Nephron progenitor cell (in vitro differentiated cells): ENCODE measurements at regions not wholly inside any gene's neighbourhood (a gene's known extent, or its start where the extent isn't known, plus 50 kb on each side); places are given as distances from the start of the nearest gene placed in this dataset.

Source experiments
- DNase-seq: peaks from one replicate; pipeline ENCODE4 v3.0.0; 2021
- H3K27ac Mint-ChIP-seq: 2 replicates; pipeline ENCODE4 v1.8.0; 2021; ENCODE audit warnings: mild to moderate bottlenecking, moderate library complexity, mixed read lengths
- H3K27me3 Mint-ChIP-seq: 2 replicates; pipeline ENCODE4 v1.8.0; 2021; ENCODE audit warnings: mild to moderate bottlenecking, low read depth, mixed read lengths; ENCODE audit not compliant: poor library complexity
- H3K36me3 Mint-ChIP-seq: 2 replicates; pipeline ENCODE4 v1.8.0; 2021; ENCODE audit warnings: low read depth, mixed read lengths
- H3K4me1 Mint-ChIP-seq: 2 replicates; pipeline ENCODE4 v1.8.0; 2021; ENCODE audit warnings: mixed read lengths
- H3K4me3 Mint-ChIP-seq: 2 replicates; pipeline ENCODE4 v1.8.0; 2021; ENCODE audit warnings: mild to moderate bottlenecking, moderate library complexity, mixed read lengths
- H3K9me3 Mint-ChIP-seq: 2 replicates; pipeline ENCODE4 v1.8.0; 2021; ENCODE audit warnings: mild to moderate bottlenecking, moderate library complexity, mixed read lengths
- TF ChIP-seq, protein P1 (sequence below): fragments of 200-600 bp; sonication (generic); IDR thresholded peaks from 2 replicates; pipeline ENCODE4 v1.5.0; 2021; ENCODE audit warnings: antibody characterized with exemption

- TF ChIP-seq, protein P1, sequence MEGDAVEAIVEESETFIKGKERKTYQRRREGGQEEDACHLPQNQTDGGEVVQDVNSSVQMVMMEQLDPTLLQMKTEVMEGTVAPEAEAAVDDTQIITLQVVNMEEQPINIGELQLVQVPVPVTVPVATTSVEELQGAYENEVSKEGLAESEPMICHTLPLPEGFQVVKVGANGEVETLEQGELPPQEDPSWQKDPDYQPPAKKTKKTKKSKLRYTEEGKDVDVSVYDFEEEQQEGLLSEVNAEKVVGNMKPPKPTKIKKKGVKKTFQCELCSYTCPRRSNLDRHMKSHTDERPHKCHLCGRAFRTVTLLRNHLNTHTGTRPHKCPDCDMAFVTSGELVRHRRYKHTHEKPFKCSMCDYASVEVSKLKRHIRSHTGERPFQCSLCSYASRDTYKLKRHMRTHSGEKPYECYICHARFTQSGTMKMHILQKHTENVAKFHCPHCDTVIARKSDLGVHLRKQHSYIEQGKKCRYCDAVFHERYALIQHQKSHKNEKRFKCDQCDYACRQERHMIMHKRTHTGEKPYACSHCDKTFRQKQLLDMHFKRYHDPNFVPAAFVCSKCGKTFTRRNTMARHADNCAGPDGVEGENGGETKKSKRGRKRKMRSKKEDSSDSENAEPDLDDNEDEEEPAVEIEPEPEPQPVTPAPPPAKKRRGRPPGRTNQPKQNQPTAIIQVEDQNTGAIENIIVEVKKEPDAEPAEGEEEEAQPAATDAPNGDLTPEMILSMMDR, result no peak
- DNase-seq, result no peak
- Mint-ChIP-seq H3K36me3 (no peaks in the 10 kb centered on the region), H3K27ac (no peak overlapping the region), H3K9me3 (peaks cover 6% of the 10 kb centered on the region), H3K4me1 (no peaks in the 10 kb centered on the region), H3K4me3 (no peak overlapping the region), H3K27me3 (peaks cover 6% of the 10 kb centered on the region)
Measured at GRCh38 chr6:153237670-153238069, 106.6 kb upstream of the RGS17 start.

GRCh38 chr6:153231048-153231646, 100.1 kb upstream of the RGS17 start:
- peaks cover 4% of the 10 kb centered on the region for H3K27me3 Mint-ChIP-seq
- no peaks in the 10 kb centered on the region for H3K4me1 Mint-ChIP-seq
- TF ChIP-seq, protein P1, result peak; percentile 99
- no peak overlapping the region for H3K4me3 Mint-ChIP-seq
- H3K36me3 Mint-ChIP-seq, result no peaks in the 10 kb centered on the region
- H3K9me3 Mint-ChIP-seq, result no peaks in the 10 kb centered on the region
- no peak overlapping the region for H3K27ac Mint-ChIP-seq
- peak; percentile 81 for DNase-seq

DNA sequence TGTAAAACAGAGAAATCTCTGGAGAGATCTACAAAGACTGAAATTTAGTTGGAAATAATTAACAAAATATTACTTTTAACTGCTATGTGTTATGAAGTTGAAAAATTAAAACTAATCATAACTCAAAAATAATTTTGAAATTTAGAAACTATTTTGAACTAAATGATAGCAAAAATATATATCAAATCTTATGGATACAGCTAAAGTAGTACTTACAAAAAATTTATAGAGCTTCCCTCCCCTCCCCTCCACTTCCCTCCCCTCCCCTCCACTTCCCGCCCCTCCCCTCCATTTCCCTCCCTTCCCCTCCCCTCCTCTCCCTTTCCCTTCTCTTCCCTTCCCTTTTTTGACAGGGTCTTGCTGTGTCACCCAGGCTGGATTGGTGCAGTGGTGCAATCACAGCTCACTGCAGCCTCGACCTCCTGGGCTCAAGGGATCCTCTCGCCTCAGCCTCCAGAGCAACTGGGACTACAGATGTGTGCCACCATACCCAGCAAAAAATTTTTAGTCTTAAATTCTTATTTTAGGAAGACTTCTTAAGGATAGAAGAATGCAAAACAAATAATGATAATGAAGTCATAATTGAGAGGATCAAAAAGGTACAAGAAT, 87.2 kb upstream of the RGS17 start:
- H3K27ac Mint-ChIP-seq, result no peak overlapping the region
- DNase-seq, result no peak
- peaks cover 2% of the 10 kb centered on the region for H3K27me3 Mint-ChIP-seq
- no peaks in the 10 kb centered on the region for H3K4me1 Mint-ChIP-seq
- TF ChIP-seq, protein P1, result no peak
- no peaks in the 10 kb centered on the region for H3K9me3 Mint-ChIP-seq
- no peaks in the 10 kb centered on the region for H3K36me3 Mint-ChIP-seq
- H3K4me3 Mint-ChIP-seq, result no peak overlapping the region

DNA sequence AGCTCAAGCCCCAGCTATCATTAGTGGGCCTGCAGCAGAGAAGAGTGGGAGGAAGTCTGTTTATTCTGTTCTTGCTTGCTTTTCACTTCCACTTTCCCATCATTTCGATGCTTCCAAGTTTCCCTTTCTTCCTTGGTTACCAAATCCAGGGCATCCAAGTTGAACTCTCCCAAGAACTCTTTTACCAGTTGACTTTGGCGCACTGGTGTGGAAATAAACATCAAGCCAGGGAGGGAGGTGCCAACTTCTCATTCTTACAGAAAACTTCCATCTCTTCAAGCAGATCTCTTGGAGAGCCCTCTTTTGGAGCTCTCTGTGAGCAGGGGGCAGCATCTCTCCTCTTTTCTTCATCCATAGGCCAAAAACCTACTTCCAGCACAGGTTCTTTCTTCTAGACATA, 85.7 kb upstream of the RGS17 start:
- no peak for DNase-seq
- Mint-ChIP-seq H3K27ac (no peak overlapping the region), H3K36me3 (no peaks in the 10 kb centered on the region), H3K4me3 (no peak overlapping the region), H3K4me1 (no peaks in the 10 kb centered on the region), H3K27me3 (peaks cover 2% of the 10 kb centered on the region), H3K9me3 (no peaks in the 10 kb centered on the region)
- TF ChIP-seq, protein P1, result no peak

DNA sequence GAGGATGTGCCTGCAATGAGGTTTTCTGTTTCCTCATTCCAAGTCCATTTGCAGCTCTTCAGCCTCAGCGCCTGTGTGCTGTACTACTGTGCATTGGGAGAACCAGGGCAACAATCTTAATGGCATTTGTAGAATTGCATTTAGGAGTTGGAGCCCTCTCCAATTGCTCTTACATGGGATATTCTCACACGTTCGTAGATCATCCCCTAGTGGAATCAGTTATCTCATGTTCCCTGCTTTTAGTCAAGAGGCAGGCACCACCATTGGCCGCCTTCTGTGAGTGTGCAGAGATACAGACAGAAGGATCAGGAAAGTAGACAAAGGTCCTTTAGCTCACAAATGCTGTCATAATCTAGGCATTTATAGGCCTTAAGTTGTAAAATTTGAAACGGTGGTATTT, 84.2 kb upstream of the RGS17 start:
- Mint-ChIP-seq H3K36me3 (no peaks in the 10 kb centered on the region), H3K27ac (no peak overlapping the region), H3K9me3 (no peaks in the 10 kb centered on the region), H3K27me3 (peaks cover 2% of the 10 kb centered on the region), H3K4me3 (no peak overlapping the region), H3K4me1 (no peaks in the 10 kb centered on the region)
- no peak for DNase-seq
- TF ChIP-seq, protein P1, result no peak

DNA sequence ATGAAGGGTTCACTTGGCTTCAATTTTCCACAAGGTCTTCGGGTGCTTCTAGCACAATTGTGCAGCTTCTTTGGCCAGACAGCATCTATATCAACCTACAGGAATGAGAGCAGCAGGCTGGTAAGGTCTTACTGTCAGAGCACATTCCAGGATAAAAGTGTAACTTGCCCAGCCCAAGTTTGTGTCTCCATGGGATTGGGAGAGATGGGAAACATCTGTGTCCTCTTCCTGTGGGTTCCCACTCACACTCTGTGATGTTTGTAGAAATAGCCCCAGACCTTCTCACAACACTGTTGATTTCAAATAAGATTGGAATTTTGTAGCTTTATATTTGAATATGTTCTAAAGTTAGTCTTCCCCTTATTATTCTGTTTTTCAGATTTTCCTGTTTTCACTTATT, 83.4 kb upstream of the RGS17 start:
- Mint-ChIP-seq H3K9me3 (no peaks in the 10 kb centered on the region), H3K36me3 (no peaks in the 10 kb centered on the region), H3K27ac (no peak overlapping the region)

More for the DNA sequence above, 83.4 kb upstream of the RGS17 start:
- Mint-ChIP-seq H3K4me3 (no peak overlapping the region), H3K4me1 (no peaks in the 10 kb centered on the region), H3K27me3 (peaks cover 2% of the 10 kb centered on the region)
- TF ChIP-seq, protein P1, result no peak
- DNase-seq, result no peak
